ENCODE measurements at regions not wholly inside any gene's neighbourhood (a gene's known extent, or its start where the extent isn't known, plus 50 kb on each side); places are given as distances from the start of the nearest gene placed in this dataset.
"Not testable (repeated sequence)": the region's sequence is repeated elsewhere in the genome, so short reads cannot be mapped to it uniquely, and the experiment has no call there.

- in situ Hi-C loops (cut with HindIII; ENCODE audit: low sequenced_read_pairs) = no loop called here
Observed at GRCh38 chr6:92121228-92121627, 1298.1 kb downstream of the EPHA7 start.

DNA sequence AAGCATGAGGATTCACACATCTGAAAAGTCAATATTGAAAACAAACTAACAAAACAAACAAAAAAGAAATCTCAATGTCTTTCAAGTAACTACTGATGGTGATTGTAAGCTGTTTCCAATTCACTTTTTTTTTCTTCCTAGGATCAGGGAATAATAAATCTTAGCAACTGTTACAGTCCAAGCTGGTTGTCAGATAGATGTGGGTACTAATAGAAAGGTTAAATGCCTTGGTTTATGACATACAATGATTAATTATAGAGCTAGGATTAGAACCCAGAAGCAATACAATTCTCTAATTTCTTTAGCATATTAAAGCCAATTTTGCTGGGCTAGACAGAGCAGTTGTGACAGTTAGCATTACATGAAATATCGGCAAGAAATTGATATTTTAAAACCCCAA is 1301.6 kb downstream of the EPHA7 start:
- in situ Hi-C loops (cut with HindIII; ENCODE audit: low sequenced_read_pairs) = no loop called here

DNA sequence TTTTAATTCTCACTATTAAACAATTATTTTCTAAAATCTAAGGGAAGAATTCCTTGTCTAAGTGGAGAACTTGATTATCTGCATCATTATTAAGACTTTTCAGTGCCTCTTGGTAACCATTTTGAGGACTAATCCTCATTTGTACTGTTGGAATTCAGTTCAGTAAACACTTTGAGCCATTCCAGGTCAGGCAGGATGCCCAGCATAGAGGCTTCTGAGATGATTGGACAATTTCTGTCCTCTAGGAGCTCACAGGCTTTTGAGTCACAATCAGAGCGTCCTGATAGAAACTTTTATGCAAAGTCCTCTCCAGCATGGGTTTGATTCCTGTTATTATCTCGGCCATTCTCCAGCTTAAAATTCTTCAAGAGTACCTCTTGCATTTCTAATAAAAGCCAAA is 1304.6 kb downstream of the EPHA7 start:
- in situ Hi-C loops (cut with HindIII; ENCODE audit: low sequenced_read_pairs) = no loop called here

DNA sequence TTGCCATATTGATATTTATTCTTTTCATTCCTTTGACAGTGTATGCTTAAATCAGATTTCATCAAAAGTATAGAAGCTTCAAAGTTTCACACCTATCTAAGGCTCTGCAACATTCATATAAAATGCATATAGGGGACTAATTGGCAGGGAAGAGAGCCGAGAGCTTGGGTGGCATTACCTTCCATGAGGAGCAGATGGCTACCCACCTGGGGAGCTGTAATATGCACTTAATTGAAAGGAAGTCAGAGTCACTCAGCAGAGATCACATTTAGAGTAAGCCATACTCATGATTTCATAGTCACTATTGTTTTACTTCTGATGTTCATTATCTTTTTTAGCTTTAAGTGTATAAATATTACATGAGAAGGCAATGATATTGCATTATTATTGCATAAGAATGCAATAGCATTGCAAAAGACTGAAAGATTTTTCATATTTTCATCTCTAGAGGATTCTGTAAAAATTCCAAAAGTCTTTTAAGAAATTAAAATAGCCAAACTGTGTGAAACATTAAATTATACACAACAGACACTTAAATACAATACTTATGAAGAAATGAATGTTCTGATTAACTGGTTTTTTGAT is 1305.2 kb downstream of the EPHA7 start:
- in situ Hi-C loops (cut with HindIII; ENCODE audit: low sequenced_read_pairs) = no loop called here

DNA sequence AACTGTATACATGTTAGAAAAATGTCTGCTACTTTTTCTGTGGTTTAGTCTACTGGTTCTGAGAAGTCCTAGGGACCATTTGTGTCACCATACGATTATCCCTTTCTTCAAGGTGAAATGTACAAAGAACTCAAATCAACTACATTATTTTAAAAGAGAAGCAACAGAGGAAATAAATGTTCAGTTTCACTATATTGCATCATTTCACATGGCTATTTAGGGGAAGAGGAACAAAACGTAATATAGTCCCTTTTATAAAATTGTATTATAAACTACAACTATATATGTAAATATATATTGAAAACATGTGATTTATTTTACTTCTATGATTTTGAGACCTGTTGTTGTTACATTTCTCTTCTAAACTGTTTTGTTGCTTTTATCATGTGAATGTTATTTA is 1308.0 kb downstream of the EPHA7 start:
- in situ Hi-C loops (cut with HindIII; ENCODE audit: low sequenced_read_pairs) = no loop called here

DNA sequence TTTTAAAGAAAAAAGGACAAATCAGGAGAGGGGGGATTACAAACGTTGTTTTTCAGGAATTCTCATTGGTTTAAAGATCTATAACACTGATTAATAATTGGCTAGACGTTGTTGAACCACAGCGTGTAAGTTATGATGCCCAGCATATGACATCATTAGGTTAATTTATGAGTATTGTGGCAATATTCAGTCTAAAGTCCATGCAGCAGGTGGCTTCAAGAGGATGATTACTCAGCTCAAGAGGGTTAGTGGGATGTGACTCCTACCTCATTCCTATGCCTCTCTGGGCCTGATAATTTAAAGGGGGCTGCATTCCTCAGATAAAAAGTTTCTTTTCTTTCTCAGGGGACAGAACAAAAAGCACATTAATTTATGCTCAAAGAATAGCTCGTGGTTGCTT is 1309.0 kb downstream of the EPHA7 start:
- in situ Hi-C loops (cut with HindIII; ENCODE audit: low sequenced_read_pairs) = no loop called here

DNA sequence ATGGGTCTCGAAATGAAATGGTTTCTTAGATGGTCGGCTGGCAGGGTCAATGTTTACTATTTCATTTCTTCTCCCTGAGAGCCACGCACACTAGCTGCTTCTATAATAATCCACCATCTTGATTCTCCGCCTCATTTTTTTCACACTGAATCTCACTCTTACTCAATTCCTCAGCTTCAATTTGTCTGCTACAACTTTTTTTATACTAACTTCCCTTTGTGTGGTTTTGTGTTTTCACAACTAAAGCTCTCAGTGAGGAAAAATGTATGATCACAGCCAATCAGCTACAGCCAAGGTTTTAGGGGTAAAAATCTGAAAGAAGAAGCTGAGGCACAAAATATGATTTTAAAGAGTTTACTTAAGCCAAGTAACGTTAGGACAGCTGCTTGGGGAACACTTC is 1309.4 kb downstream of the EPHA7 start:
- in situ Hi-C loops (cut with HindIII; ENCODE audit: low sequenced_read_pairs) = no loop called here

GRCh38 chr6:92109256-92109655 is 1310.1 kb downstream of the EPHA7 start:
- in situ Hi-C loops (cut with HindIII; ENCODE audit: low sequenced_read_pairs) = no loop called here

- in situ Hi-C loops (cut with HindIII; ENCODE audit: low sequenced_read_pairs) = no loop called here
Observed at GRCh38 chr6:92086750-92087149, 1332.6 kb downstream of the EPHA7 start.

DNA sequence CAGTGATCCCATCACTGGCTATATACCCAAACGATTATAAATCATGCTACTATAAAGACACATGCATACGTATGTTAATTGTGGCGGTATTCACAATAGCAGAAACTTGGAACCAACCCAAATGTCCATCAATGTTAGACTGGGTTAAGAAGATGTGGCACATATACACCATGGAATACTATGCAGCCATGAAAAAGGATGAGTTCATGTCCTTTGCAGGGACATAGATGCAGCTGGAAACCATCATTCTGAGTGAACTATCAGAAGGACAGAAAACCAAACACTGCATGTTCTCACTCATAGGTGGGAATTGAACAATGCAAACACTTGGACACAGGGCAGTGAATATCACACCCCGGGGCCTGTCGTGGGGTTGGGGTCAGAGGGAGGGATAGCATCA is 1335.4 kb downstream of the EPHA7 start:
- in situ Hi-C loops (cut with HindIII; ENCODE audit: low sequenced_read_pairs) = not testable (repeated sequence)

GRCh38 chr6:92072387-92072786 is 1347.0 kb downstream of the EPHA7 start:
- in situ Hi-C loops (cut with HindIII; ENCODE audit: low sequenced_read_pairs) = no loop called here

DNA sequence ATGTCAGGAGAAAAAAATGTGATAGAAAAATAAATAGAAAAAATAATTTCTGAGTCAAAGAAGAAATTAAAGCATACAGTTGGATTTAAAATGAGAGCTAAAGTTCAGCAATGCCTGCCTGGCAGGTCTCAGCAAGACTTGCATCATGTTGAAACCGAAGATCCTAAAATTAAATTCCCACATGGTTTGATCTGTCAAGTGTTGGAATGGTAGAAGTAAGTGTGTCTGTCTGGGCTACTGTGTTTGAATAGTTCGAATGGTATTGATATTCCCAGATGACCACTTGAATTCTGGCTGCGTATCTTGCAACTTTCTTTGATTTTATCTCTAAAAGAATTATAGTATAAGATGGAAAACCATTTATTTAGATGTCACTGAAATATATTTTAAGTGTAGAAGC is 1349.6 kb downstream of the EPHA7 start:
- in situ Hi-C loops (cut with HindIII; ENCODE audit: low sequenced_read_pairs) = no loop called here

DNA sequence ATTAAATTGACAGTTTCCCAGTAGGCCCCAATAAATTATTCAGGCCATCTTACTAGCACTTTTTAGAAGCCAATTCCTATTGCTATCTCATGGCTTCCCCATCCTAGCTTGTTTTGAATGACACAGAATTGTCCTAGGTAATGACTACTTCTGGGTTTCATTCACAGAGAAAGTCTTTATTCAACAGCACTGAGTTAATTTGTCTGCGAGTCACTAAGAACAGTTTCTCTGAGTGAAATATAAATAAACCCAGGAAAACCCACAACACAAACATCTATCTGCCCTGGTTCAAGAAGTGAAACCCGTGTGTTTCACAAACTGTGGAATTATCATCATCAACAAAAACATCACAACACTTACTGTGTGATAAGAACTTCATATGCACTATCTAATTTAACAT is 1366.8 kb downstream of the EPHA7 start:
- in situ Hi-C loops (cut with HindIII; ENCODE audit: low sequenced_read_pairs) = no loop called here

DNA sequence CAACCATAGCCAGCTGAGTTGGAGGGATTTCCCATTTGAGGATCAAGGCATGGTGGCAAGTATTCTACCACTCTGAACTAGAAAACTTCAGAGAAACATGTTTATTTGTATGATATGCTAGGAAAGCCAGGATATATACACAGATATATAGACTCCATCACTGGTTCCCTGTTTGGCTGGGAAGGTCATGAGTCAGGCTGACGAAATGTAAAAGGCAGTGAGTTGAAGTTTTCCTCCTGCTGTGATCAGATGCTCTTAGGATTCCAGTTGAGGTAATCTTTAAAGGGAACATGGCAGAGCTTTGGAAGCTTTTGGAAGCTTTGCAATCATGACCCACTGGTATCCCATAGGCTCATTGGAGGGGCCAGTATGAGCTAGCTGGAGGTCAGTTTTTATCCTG is 1369.1 kb downstream of the EPHA7 start:
- in situ Hi-C loops (cut with HindIII; ENCODE audit: low sequenced_read_pairs) = no loop called here

- in situ Hi-C loops (cut with HindIII; ENCODE audit: low sequenced_read_pairs) = no loop called here
Observed at GRCh38 chr6:92047860-92048259, 1371.5 kb downstream of the EPHA7 start.

DNA sequence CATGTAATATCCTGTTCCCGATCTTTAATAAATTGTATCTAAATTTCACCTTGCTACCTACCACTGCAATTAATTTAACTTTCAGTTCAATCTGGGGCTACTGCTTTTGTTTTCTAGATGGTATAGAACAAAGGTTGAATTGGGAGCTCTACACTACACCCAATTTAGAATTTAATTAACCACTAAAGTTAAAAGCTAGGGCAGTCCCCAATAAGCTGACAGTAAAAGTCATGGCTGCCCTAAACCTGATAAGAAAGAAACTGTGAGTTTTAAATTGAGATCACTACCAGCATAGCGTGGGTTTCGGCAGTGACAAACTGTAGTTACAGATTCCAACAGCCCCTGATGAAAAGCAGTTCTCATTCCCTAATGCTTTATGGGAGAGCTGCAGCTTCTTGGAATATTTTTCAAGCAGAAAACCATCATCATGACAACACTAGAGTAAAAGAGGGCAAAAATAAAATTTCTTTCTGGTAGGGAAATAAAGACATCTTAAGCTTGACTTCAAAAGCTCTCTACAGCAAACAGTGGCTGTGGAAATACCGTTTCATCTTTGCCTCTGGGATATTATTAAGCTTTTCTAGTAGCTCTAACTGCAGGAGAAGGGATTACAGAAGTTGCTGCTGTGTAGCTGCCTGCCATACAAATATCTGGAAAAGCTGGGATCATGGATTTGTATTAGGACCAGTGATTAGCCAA is 1372.1 kb downstream of the EPHA7 start:
- in situ Hi-C loops (cut with HindIII; ENCODE audit: low sequenced_read_pairs) = no loop called here

DNA sequence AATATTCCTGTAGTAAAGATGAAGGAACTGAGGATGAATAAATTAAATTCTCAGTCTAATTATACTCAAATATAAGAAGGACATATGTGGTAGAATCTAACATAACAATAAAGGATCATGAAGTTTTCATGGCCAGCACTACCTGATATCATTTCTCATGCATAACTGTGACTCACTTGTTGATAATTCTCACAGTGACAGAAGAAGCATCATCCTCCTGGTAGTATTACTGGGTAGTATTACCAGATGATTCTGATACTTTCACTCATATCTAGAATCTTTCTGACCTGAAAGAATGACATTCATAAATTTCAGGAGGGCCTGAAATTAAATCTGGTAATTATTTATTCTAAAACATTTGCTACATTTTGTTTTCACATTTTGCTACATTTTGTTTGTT is 1375.0 kb downstream of the EPHA7 start:
- in situ Hi-C loops (cut with HindIII; ENCODE audit: low sequenced_read_pairs) = no loop called here

GRCh38 chr6:92043777-92044176 is 1375.6 kb downstream of the EPHA7 start:
- in situ Hi-C loops (cut with HindIII; ENCODE audit: low sequenced_read_pairs) = no loop called here

- in situ Hi-C loops (cut with HindIII; ENCODE audit: low sequenced_read_pairs) = no loop called here
Observed at GRCh38 chr6:92026878-92027277, 1392.5 kb downstream of the EPHA7 start.

DNA sequence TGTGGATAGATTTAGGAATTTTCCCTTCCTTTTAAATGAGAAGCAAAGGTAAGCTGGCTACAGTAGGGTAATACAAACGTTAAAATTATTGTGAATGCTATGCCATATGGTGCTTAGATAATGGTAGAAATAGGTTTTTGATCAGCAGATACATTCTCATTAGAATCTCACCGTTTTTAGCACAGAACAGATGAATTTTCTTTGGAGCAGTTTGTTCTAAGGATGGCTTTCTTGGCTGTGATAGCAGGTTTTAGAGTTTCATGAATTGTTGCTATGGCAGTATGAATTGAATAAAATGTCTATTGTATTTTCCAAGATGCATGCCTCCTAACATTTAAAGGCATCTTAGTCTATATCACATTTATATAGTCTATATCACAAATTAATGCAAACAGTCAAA is 1394.5 kb downstream of the EPHA7 start:
- in situ Hi-C loops (cut with HindIII; ENCODE audit: low sequenced_read_pairs) = no loop called here

DNA sequence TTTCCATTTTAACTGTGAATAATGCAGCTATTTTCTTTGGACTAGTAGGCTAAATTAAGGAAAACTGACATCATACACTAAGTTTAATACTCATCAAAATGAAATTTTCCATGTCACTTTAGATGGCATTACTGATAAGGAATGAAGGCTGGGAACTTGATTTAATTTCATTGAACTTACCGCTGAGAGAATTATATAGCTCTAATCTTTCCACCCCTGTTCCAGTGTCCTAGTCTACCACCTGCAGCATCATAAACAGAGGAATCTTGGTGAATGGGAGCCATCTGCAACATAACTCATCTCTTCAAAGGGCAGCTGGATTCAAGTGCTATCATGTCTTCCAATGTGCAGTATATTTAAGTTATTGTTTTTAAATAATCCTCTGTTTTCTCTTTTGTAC is 1395.2 kb downstream of the EPHA7 start:
- in situ Hi-C loops (cut with HindIII; ENCODE audit: low sequenced_read_pairs) = no loop called here

DNA sequence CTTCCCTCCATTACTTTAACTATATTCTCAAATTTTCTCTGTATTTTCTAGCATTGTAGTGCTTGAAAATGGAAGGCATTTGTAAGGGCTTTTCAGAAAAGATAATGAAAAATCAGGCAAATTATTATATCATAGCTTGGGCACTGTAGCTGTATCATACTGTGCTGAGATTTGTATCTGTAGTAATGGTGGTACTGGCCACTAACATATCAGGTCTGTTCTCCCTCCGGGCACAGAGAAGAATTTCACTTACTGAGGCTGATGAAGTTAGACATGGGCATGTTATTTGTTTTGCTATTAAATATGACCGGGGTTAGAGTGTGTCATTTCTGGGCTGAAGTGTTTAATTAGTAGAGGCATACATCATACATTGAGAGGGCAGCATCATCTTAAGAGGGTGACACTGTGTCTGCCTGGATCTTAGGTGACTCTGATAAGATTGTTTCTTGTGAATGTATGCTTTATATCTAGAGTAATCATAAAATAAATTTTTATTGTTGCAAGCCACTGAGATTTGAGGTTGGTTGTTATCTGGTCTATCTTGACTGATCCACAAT is 1395.9 kb downstream of the EPHA7 start:
- in situ Hi-C loops (cut with HindIII; ENCODE audit: low sequenced_read_pairs) = no loop called here
